Lung (tissue), 11 donors: ENCODE measurements at regions not wholly inside any gene's neighbourhood (a gene's known extent, or its start where the extent isn't known, plus 50 kb on each side); places are given as distances from the start of the nearest gene placed in this dataset.

ENCODE experiments used
- ATAC-seq: fragments of 200-7000 bp; cut with Tn5 transposase; one replicate; pipeline ENCODE4 v1.9.1; 2020; ENCODE audit warnings: moderate number of reproducible peaks; ENCODE audit not compliant: insufficient read depth, low FRiP score
- DNase-seq, 3 donors: peaks; one replicate each; pipeline ENCODE4 v3.0.0-alpha.2; 2013 to 2017
- H3K27ac ChIP-seq, 2 donors: one replicate each; pipeline ENCODE4 v1.5.1; 2013; ENCODE audit warnings: mild to moderate bottlenecking in 2 of 2, moderate library complexity in 2 of 2, control low read depth in 1 of 2, inconsistent platforms in 1 of 2, low read depth in 1 of 2, low read length in 1 of 2
- H3K27me3 ChIP-seq, 3 donors: one replicate each; pipeline ENCODE4 v1.5.1; 2013; ENCODE audit warnings: low read length in 2 of 3; ENCODE audit not compliant: control insufficient read depth in 3 of 3, insufficient read depth in 3 of 3
- H3K36me3 ChIP-seq, 4 donors: one replicate each; pipeline ENCODE4 v1.5.1; 2013; ENCODE audit warnings: low read length in 4 of 4, mild to moderate bottlenecking in 1 of 4, moderate library complexity in 1 of 4; ENCODE audit not compliant: control insufficient read depth in 4 of 4, insufficient read depth in 4 of 4
- H3K4me1 ChIP-seq, 5 donors: one replicate each; pipeline ENCODE4 v1.5.1; 2013; ENCODE audit warnings: low read length in 5 of 5, mild to moderate bottlenecking in 2 of 5, moderate library complexity in 1 of 5; ENCODE audit not compliant: control insufficient read depth in 5 of 5, insufficient read depth in 5 of 5
- H3K4me3 ChIP-seq: one replicate; pipeline ENCODE4 v1.5.1; 2013; ENCODE audit warnings: mild to moderate bottlenecking, control low read depth, moderate library complexity
- H3K9ac ChIP-seq, 2 donors: one replicate each; pipeline ENCODE4 v1.5.1; 2013; ENCODE audit warnings: low read length in 2 of 2, control low read depth in 1 of 2; ENCODE audit not compliant: insufficient read depth in 1 of 2
- H3K9me3 ChIP-seq, 4 donors: one replicate each; pipeline ENCODE4 v1.5.1; 2013; ENCODE audit warnings: low read length in 3 of 4, mild to moderate bottlenecking in 1 of 4, moderate library complexity in 1 of 4; ENCODE audit not compliant: control insufficient read depth in 4 of 4, insufficient read depth in 3 of 4
- CTCF ChIP-seq: IDR thresholded peaks from 2 replicates; pipeline ENCODE4 v1.5.1; 2012; ENCODE audit warnings: mild to moderate bottlenecking; ENCODE audit errors: control extremely low read depth, extremely low read depth
- WGBS, 2 donors: extraction: QIAGEN DNeasy Blood & Tissue Kit; methylation state at CpG; one replicate each; pipeline ENCODE4 v1.1.7; 2013; 5-methylcytosine and 5-hydroxymethylcytosine counted together
- donor health status: control.
- donor health status: control.
- donor health status: Bipolar disorder and iron deficiency.
- donor health status: healthy.
- donor health status: DM: yes; HTN: yes; CAD: no.

GRCh38 chr7:157467496-157468212 is 130.8 kb downstream of the DNAJB6 start:
- no peaks in the 10 kb centered on the region for H3K36me3 ChIP-seq
- peak in 1 of 3 donors; percentile 9 for DNase-seq
- H3K27ac ChIP-seq = no peak overlapping the region
- H3K4me3 ChIP-seq = no peak overlapping the region
- no peak overlapping the region for H3K9ac ChIP-seq
- H3K4me1 ChIP-seq = no peaks in the 10 kb centered on the region
- peaks cover 0 to 6% (median 0%) of the 10 kb centered on the region in 4 donors for H3K9me3 ChIP-seq
- ATAC-seq = no peak
- peaks cover 0 to 28% (median 24%) of the 10 kb centered on the region in 3 donors for H3K27me3 ChIP-seq
- no peak for TF ChIP-seq CTCF
- WGBS, 2 donors = 85 to 91% methylated on average over 26 of the region's 26 CpGs

- H3K4me1 ChIP-seq = no peaks in the 10 kb centered on the region
- TF ChIP-seq CTCF = no peak
- no peaks in the 10 kb centered on the region for H3K36me3 ChIP-seq
- 78 to 85% methylated on average over 42 of the region's 42 CpGs for WGBS, 2 donors
- peak in 1 of 3 donors; percentile 10 for DNase-seq
- no peak overlapping the region for H3K9ac ChIP-seq
- ATAC-seq = no peak
- peaks cover 0 to 7% (median 0%) of the 10 kb centered on the region in 4 donors for H3K9me3 ChIP-seq
- H3K27me3 ChIP-seq = peaks cover 0 to 28% (median 24%) of the 10 kb centered on the region in 3 donors
- H3K4me3 ChIP-seq = no peak overlapping the region
- H3K27ac ChIP-seq = no peak overlapping the region
Observed at GRCh38 chr7:157468221-157469111, 131.7 kb downstream of the DNAJB6 start.

- Histone ChIP-seq H3K36me3 (no peaks in the 10 kb centered on the region), H3K9ac (no peak overlapping the region), H3K4me1 (no peaks in the 10 kb centered on the region), H3K9me3 (peaks cover 0 to 7% (median 0%) of the 10 kb centered on the region in 4 donors), H3K27ac (no peak overlapping the region), H3K4me3 (no peak overlapping the region), H3K27me3 (peaks cover 0 to 27% (median 24%) of the 10 kb centered on the region in 3 donors)
- DNase-seq (no peak), ATAC-seq (no peak)
- WGBS, 2 donors = 82 to 88% methylated on average over 33 of the region's 33 CpGs
- no peak for TF ChIP-seq CTCF
Observed at GRCh38 chr7:157469181-157470016, 132.6 kb downstream of the DNAJB6 start.
